OCI-LY3 (cell line): ENCODE measurements at regions not wholly inside any gene's neighbourhood (a gene's known extent, or its start where the extent isn't known, plus 50 kb on each side); places are given as distances from the start of the nearest gene placed in this dataset.
"Not testable (repeated sequence)": the region's sequence is repeated elsewhere in the genome, so short reads cannot be mapped to it uniquely, and the experiment has no call there.

ENCODE experiments used
- H2AFZ ChIP-seq: fragments of 200-600, 300-600 bp; shearing (Covaris generic); 2 replicates; pipeline ENCODE4 v1.6.0; 2014; ENCODE audit warnings: antibody characterized with exemption, low read depth, low read length
- H3K27ac ChIP-seq: fragments of 200-600, 300-600 bp; sonication (generic); 2 replicates; pipeline ENCODE4 v1.5.1; 2014; ENCODE audit warnings: mild to moderate bottlenecking, low read length, moderate library complexity, mixed read lengths
- H3K27me3 ChIP-seq: fragments of 200-600, 300-600 bp; sonication (generic); 2 replicates; pipeline ENCODE4 v1.6.1; 2014; ENCODE audit warnings: low read depth, low read length, mixed read lengths
- H3K36me3 ChIP-seq: fragments of 200-600, 300-600 bp; sonication (generic); replicated peaks from 2 replicates; pipeline ENCODE3; 2014; ENCODE audit warnings: low read depth, low read length, mixed read lengths
- H3K4me1 ChIP-seq: fragments of 300-600, 200-600 bp; sonication (generic); 2 replicates; pipeline ENCODE4 v1.6.1; 2014; ENCODE audit warnings: low read length, mixed read lengths
- H3K4me2 ChIP-seq: fragments of 200-600, 300-600 bp; sonication (generic); 2 replicates; pipeline ENCODE4 v1.6.1; 2014; ENCODE audit warnings: low read length, mixed read lengths
- H3K4me3 ChIP-seq: fragments of 300-600, 200-600 bp; sonication (generic); 2 replicates; pipeline ENCODE4 v1.5.1; 2014; ENCODE audit warnings: antibody characterized with exemption, mild to moderate bottlenecking, low read length, moderate library complexity
- H3K79me2 ChIP-seq: fragments of 300-600, 200-600 bp; shearing (Covaris generic); 2 replicates; pipeline ENCODE4 v1.6.1; 2014; ENCODE audit warnings: mild to moderate bottlenecking, low read length, mixed read lengths
- H3K9ac ChIP-seq: fragments of 300-600, 200-600 bp; shearing (Covaris generic); 2 replicates; pipeline ENCODE4 v1.6.0; 2014; ENCODE audit warnings: mild to moderate bottlenecking, low read length, moderate library complexity
- H3K9me3 ChIP-seq: fragments of 200-600, 300-600 bp; shearing (Covaris generic); 2 replicates; pipeline ENCODE4 v1.6.1; 2014; ENCODE audit warnings: low read length, mixed read lengths; ENCODE audit not compliant: insufficient read depth
- H4K20me1 ChIP-seq: fragments of 200-600, 300-600 bp; sonication (generic); 2 replicates; pipeline ENCODE4 v1.6.1; 2016; ENCODE audit warnings: low read length, mixed read lengths; ENCODE audit not compliant: insufficient read depth
- CTCF ChIP-seq: fragments of 200-600, 300-600 bp; sonication (generic); IDR thresholded peaks from 2 replicates; pipeline ENCODE4 v1.5.1; 2014; ENCODE audit warnings: antibody characterized with exemption, low read length, low read depth
- EZH2phosphoT487 ChIP-seq: fragments of 200-600 bp; shearing (Covaris generic); IDR thresholded peaks from 2 replicates; pipeline ENCODE4 v1.6.1; 2018; ENCODE audit warnings: antibody characterized with exemption, mixed run types, low read depth

- H3K9ac ChIP-seq: no peak overlapping the region
- H3K36me3 ChIP-seq: no peaks in the 10 kb centered on the region
- H3K27ac ChIP-seq: no peak overlapping the region
- no peaks in the 10 kb centered on the region for H4K20me1 ChIP-seq
- H3K4me2 ChIP-seq: no peak overlapping the region
- H3K9me3 ChIP-seq: peaks cover 7% of the 10 kb centered on the region; the same call in 1 of the 2 replicates
- TF ChIP-seq EZH2phosphoT487: no peak
- TF ChIP-seq CTCF: no peak
- no peak overlapping the region for H3K4me3 ChIP-seq
- no peaks in the 10 kb centered on the region for H3K4me1 ChIP-seq
- no peak overlapping the region for H2AFZ ChIP-seq
- no peaks in the 10 kb centered on the region for H3K79me2 ChIP-seq
- peaks cover 10% of the 10 kb centered on the region; the same call in 1 of the 2 replicates for H3K27me3 ChIP-seq
Measured at GRCh38 chr19:29154163-29154562, 58.8 kb downstream of the UQCRFS1 start.

- H2AFZ ChIP-seq: no peak overlapping the region
- H3K4me2 ChIP-seq: no peak overlapping the region
- H3K9ac ChIP-seq: no peak overlapping the region
- no peaks in the 10 kb centered on the region for H3K4me1 ChIP-seq
- H3K36me3 ChIP-seq: no peaks in the 10 kb centered on the region
- TF ChIP-seq CTCF (no peak), EZH2phosphoT487 (no peak)
- H3K27me3 ChIP-seq: 0 out of 2 replicates have a peak, but pooled peaks cover 8% of the 10 kb centered on the region
- no peaks in the 10 kb centered on the region for H4K20me1 ChIP-seq
- H3K27ac ChIP-seq: no peak overlapping the region
- no peaks in the 10 kb centered on the region for H3K9me3 ChIP-seq
- H3K4me3 ChIP-seq: no peak overlapping the region
- H3K79me2 ChIP-seq: no peaks in the 10 kb centered on the region
Measured at GRCh38 chr19:29145756-29146155, 67.2 kb downstream of the UQCRFS1 start.

- no peak overlapping the region for H3K4me3 ChIP-seq
- H3K4me2 ChIP-seq: no peak overlapping the region
- no peaks in the 10 kb centered on the region for H3K36me3 ChIP-seq
- H3K27me3 ChIP-seq: no peaks in the 10 kb centered on the region
- H3K9me3 ChIP-seq: peaks cover 12% of the 10 kb centered on the region
- H3K9ac ChIP-seq: no peak overlapping the region
- no peak for TF ChIP-seq EZH2phosphoT487
- TF ChIP-seq CTCF: no peak
- H3K27ac ChIP-seq: no peak overlapping the region
- H4K20me1 ChIP-seq: no peaks in the 10 kb centered on the region
- H3K79me2 ChIP-seq: no peaks in the 10 kb centered on the region
- H2AFZ ChIP-seq: no peak overlapping the region
- H3K4me1 ChIP-seq: no peaks in the 10 kb centered on the region
Measured at GRCh38 chr19:29143183-29143582, 69.8 kb downstream of the UQCRFS1 start.

GRCh38 chr19:29139227-29139626 is 73.7 kb downstream of the UQCRFS1 start:
- Histone ChIP-seq H3K4me2 (no peak overlapping the region), H3K4me1 (no peaks in the 10 kb centered on the region), H3K36me3 (no peaks in the 10 kb centered on the region), H3K4me3 (no peak overlapping the region), H2AFZ (no peak overlapping the region), H3K27ac (no peak overlapping the region), H3K9me3 (peaks cover 12% of the 10 kb centered on the region), H3K79me2 (no peaks in the 10 kb centered on the region), H4K20me1 (no peaks in the 10 kb centered on the region), H3K27me3 (no peaks in the 10 kb centered on the region), H3K9ac (no peak overlapping the region)
- TF ChIP-seq CTCF (no peak), EZH2phosphoT487 (no peak)

GRCh38 chr19:29138206-29138605 is 74.7 kb downstream of the UQCRFS1 start:
- H3K27me3 ChIP-seq, H3K27ac ChIP-seq, H3K36me3 ChIP-seq, H4K20me1 ChIP-seq, H3K79me2 ChIP-seq, H3K4me1 ChIP-seq, H3K9ac ChIP-seq, H3K4me3 ChIP-seq, H2AFZ ChIP-seq, H3K4me2 ChIP-seq: not testable (repeated sequence)
- peaks cover 12% of the 10 kb centered on the region for H3K9me3 ChIP-seq
